AG10803 (cell line): ENCODE measurements at regions not wholly inside any gene's neighbourhood (a gene's known extent, or its start where the extent isn't known, plus 50 kb on each side); places are given as distances from the start of the nearest gene placed in this dataset.
"Not testable (repeated sequence)": the region's sequence is repeated elsewhere in the genome, so short reads cannot be mapped to it uniquely, and the experiment has no call there.

ENCODE experiments used
- DNase-seq: peaks from one replicate; pipeline ENCODE4 v3.0.0; 2010; ENCODE audit warnings: low read depth
- H3K4me3 ChIP-seq: 2 replicates; pipeline ENCODE4 v1.5.1; 2011; ENCODE audit warnings: mild to moderate bottlenecking, low read length, control low read depth
- TF ChIP-seq, protein P1 (sequence below): conservative IDR thresholded peaks from 2 replicates; pipeline ENCODE4 v1.5.1; 2011; ENCODE audit warnings: mild to moderate bottlenecking, low read length, control low read depth, inconsistent platforms

DNA sequence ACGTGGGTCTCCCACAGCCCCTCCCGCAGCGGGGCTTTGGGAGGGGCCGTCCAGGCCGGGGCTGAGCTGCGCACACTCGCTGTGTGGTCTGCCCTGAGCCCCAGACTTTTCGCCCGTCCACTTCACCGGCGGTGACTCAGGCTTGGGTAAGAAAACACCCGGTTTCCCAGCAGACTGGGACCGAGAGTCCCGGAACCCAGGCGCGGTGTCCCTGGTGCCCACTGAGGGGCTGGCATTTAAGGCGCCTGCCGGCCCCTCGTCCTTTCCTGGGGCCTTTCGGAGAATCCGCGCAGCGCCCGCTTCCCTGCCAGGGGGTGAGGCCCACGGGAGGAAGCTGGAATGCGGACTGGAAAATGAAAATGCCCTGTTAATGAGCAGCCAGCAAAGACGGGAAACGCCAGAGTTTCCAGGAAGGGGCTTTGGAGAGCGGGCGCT, 100.3 kb downstream of the C16orf95 start:
- no peak for DNase-seq
- TF ChIP-seq, protein P1, sequence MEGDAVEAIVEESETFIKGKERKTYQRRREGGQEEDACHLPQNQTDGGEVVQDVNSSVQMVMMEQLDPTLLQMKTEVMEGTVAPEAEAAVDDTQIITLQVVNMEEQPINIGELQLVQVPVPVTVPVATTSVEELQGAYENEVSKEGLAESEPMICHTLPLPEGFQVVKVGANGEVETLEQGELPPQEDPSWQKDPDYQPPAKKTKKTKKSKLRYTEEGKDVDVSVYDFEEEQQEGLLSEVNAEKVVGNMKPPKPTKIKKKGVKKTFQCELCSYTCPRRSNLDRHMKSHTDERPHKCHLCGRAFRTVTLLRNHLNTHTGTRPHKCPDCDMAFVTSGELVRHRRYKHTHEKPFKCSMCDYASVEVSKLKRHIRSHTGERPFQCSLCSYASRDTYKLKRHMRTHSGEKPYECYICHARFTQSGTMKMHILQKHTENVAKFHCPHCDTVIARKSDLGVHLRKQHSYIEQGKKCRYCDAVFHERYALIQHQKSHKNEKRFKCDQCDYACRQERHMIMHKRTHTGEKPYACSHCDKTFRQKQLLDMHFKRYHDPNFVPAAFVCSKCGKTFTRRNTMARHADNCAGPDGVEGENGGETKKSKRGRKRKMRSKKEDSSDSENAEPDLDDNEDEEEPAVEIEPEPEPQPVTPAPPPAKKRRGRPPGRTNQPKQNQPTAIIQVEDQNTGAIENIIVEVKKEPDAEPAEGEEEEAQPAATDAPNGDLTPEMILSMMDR: no peak
- no peak overlapping the region for H3K4me3 ChIP-seq

DNA sequence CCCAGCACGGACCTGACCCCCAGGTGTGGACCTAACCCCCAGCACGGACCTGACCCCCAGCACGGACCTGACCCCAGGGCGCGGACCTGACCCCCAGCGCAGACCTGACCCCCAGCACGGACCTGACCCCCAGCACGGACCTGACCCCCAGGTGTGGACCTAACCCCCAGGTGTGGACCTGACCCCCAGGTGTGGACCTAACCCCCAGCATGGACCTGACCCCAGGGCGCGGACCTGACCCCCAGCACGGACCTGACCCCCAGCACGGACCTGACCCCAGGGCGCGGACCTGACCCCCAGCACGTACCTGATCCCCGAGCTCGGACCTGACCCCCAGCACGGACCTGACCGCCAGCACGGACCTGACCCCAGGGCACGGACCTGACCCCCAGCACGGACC, 99.4 kb downstream of the C16orf95 start:
- DNase-seq, H3K4me3 ChIP-seq: not testable (repeated sequence)

DNA sequence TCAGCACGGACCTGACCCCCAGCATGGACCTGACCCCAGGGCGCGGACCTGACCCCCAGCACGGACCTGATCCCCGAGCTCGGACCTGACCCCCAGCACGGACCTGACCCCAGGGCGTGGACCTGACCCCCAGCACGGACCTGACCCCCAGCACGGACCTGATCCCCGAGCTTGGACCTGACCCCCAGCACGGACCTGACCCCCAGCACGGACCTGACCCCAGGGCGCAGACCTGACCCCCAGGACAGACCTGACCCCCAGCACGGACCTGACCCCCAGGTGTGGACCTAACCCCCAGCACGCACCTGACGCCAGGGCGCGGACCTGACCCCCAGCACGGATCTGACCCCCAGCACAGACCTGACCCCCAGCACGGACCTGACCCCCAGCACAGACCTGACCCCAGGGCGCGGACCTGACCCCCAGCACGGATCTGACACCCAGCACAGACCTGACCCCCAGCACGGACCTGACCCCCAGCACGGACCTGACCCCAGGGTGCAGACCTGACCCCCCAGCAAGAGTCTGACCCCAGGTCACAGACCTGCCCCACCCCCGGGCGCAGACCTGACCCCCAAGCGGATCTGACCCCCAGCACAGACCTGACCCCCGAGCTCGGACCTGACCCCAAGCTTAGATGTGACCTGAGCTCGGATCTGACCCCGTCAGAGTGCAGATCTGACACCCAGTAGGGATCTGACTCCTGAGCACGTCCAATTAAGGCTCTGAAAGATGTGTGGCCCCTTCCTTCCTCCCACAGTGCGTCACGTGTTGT, 98.7 kb downstream of the C16orf95 start:
- DNase-seq: no peak
- TF ChIP-seq, protein P1: no peak
- H3K4me3 ChIP-seq: no peak overlapping the region

DNA sequence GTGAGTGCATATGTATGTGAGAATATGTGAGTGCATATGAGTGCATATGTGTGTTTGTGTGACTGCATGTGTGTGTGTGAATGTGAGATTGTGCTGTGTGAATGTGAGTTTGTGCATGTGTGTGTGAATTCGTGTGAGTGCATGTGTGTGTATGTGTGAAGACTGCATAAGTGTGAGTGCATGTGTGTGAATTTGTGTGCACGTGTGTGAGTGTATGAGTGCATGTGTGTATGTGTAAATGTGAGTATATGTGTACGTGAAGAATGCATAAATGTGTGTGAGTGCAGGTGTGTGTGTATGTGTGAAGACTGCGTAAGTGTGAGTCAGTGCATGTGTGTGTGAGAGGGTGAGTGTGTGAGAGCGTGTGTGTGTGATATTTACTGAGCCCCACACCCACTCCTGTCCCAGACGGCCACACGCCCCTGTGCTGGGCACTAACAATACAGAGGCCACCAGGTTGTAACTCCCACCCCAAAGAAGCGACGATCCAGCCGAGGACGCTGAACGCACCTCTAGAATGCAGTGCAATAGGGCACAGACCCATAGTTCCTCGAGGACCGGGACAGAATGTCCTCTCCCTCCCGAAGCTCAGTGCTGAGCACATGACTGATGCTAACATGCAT, 97.8 kb downstream of the C16orf95 start:
- TF ChIP-seq, protein P1: no peak
- no peak for DNase-seq
- no peak overlapping the region for H3K4me3 ChIP-seq

DNA sequence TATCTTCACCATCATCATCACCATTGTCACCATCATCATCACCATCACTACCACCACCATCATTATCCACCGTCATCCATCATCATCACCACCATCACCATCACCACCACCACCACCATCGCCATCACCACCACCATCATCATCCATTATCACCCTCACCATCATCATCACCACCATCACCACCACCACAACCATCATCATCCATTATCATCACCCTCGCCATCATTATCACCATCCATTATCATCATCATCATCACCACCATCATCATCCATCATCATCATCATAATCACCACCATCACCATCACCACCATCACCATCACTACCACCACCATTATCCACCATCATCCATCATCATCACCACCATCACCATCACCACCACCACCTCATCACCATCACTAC, 95.6 kb downstream of the C16orf95 start:
- DNase-seq: no peak
- TF ChIP-seq, protein P1: no peak
- H3K4me3 ChIP-seq: no peak overlapping the region

DNA sequence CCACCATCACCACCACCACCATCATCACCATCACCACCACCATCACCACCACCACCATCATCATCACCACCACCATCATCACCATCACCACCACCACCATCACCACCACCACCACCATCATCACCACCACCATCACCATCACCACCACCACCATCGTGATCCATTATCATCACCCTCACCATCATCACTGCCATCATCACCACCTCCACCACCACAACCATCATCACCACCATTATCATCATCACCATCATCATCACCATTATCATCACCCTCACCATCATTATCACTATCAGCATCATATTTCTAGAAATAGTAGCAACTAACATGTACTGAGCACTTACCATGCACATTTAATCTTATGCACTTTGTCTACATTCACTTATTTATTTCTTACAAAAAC, 94.9 kb downstream of the C16orf95 start:
- TF ChIP-seq, protein P1: no peak
- DNase-seq: no peak
- no peak overlapping the region for H3K4me3 ChIP-seq

DNA sequence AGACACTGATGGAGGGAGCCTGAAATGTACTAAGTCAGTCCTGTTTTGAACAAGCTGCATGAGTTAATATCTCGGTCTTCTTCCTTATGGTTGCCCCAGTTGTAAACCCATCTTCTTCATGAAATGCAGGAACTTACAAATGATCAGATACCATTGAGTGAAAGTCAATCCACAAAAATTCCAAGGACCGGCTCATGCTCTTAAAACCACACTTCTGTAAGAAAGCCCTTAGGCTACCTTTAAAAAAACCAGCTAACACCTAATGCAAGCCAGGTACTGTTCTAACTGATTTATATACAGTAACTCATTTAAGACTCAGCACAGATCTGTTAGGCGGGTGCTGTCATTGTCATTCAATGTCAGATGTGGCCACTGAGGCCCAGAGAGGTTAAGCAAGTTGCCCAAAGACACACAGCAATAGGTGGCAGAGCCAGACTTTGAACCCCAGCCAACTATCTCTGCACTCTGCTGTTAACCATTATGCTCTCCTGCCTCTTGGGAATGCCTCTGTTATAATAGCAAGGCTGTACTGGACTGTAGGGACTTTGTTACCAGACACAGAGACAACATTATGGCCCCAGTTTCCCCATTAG, 93.4 kb downstream of the C16orf95 start:
- DNase-seq: no peak
- H3K4me3 ChIP-seq: no peak overlapping the region
- TF ChIP-seq, protein P1: no peak
